Testis (tissue), 2 donors: ENCODE measurements at regions not wholly inside any gene's neighbourhood (a gene's known extent, or its start where the extent isn't known, plus 50 kb on each side); places are given as distances from the start of the nearest gene placed in this dataset.

ENCODE experiments used
- CTCF ChIP-seq, 3 experiments: fragments of 450-650 bp in 2 of 3; fragments of 200-600 bp in 1 of 3; sonication (generic) in 1 of 3; IDR thresholded peaks; one replicate each; pipeline ENCODE4 v1.5.1; 2016 to 2019; ENCODE audit warnings: antibody characterized with exemption in 3 of 3, mild to moderate bottlenecking in 2 of 3, moderate library complexity in 1 of 3
- POLR2A ChIP-seq: fragments of 450-650 bp; IDR thresholded peaks from one replicate; pipeline ENCODE4 v1.6.1; 2017; ENCODE audit warnings: antibody characterized with exemption, mild to moderate bottlenecking, moderate library complexity

- TF ChIP-seq CTCF (IDR thresholded peaks at IDR 0.05), result no peak
- no peak for TF ChIP-seq POLR2A
These were observed 471.3 kb downstream of the OMA1 start for GRCh38 chr1:58075188-58075578.
